HepG2 (cell line): ENCODE measurements at regions not wholly inside any gene's neighbourhood (a gene's known extent, or its start where the extent isn't known, plus 50 kb on each side); places are given as distances from the start of the nearest gene placed in this dataset.

Experiments used
- BRF2 ChIP-seq: sonication (generic); formaldehyde crosslinking; IDR thresholded peaks from 2 replicates; pipeline ENCODE4 v1.8.1; 2022; ENCODE audit warnings: mild to moderate bottlenecking, missing genetic modification reagents
- CHCHD3 ChIP-seq: sonication (generic); formaldehyde crosslinking; IDR thresholded peaks from 2 replicates; pipeline ENCODE4 v1.8.0; 2022; ENCODE audit warnings: mild to moderate bottlenecking, missing genetic modification reagents, moderate library complexity
- CREM ChIP-seq, 2 experiments: sonication (generic) in 1 of 2; formaldehyde crosslinking in 1 of 2; IDR thresholded peaks; 2 replicates each; pipeline versions ENCODE4 v1.4.0 to v1.6.1; 2016 to 2020; ENCODE audit warnings: antibody characterized with exemption in 1 of 2, mild to moderate bottlenecking in 1 of 2, missing genetic modification reagents in 1 of 2
- FOXM1 ChIP-seq: sonication (generic); formaldehyde crosslinking; IDR thresholded peaks from 2 replicates; pipeline ENCODE4 v1.5.0; 2020; ENCODE audit warnings: missing genetic modification reagents
- JARID2 ChIP-seq: sonication (generic); formaldehyde crosslinking; IDR thresholded peaks from 2 replicates; pipeline ENCODE4 v1.8.1; 2023; ENCODE audit warnings: missing genetic modification reagents, inconsistent platforms; ENCODE audit not compliant: insufficient replicate concordance
- KLF13 ChIP-seq: sonication (generic); formaldehyde crosslinking; IDR thresholded peaks from 2 replicates; pipeline ENCODE4 v1.4.0; 2020; ENCODE audit warnings: mild to moderate bottlenecking, missing genetic modification reagents
- NCOA1 ChIP-seq: sonication (generic); formaldehyde crosslinking; IDR thresholded peaks from 2 replicates; pipeline ENCODE4 v1.9.0; 2021; ENCODE audit warnings: missing genetic modification reagents
- PHF8 ChIP-seq: sonication (generic); formaldehyde crosslinking; IDR thresholded peaks from 2 replicates; pipeline ENCODE4 v1.5.0; 2020; ENCODE audit warnings: missing genetic modification reagents
- RBAK ChIP-seq: sonication (generic); formaldehyde crosslinking; IDR thresholded peaks from 2 replicates; pipeline ENCODE4 v1.5.1; 2020; ENCODE audit warnings: mild to moderate bottlenecking, missing genetic modification reagents
- SRSF1 ChIP-seq: fragments of 200-400 bp; formaldehyde crosslinking; optimal IDR thresholded peaks from 2 replicates; pipeline ENCODE3; 2017; ENCODE audit warnings: mild to moderate bottlenecking, low read depth, low read length, moderate library complexity
- TOE1 ChIP-seq: sonication (generic); formaldehyde crosslinking; IDR thresholded peaks from 2 replicates; pipeline ENCODE4 v1.4.0; 2020; ENCODE audit warnings: mild to moderate bottlenecking, missing genetic modification reagents
- ZC3H13 ChIP-seq: sonication (generic); formaldehyde crosslinking; IDR thresholded peaks from 2 replicates; pipeline ENCODE4 v1.8.1; 2023; ENCODE audit warnings: mild to moderate bottlenecking, missing genetic modification reagents, moderate library complexity
- ZFX ChIP-seq: sonication (generic); formaldehyde crosslinking; IDR thresholded peaks from 2 replicates; pipeline ENCODE4 v1.4.0; 2020; ENCODE audit warnings: mild to moderate bottlenecking, low read depth, missing genetic modification reagents, moderate library complexity
- ZNF143 ChIP-seq: sonication (generic); formaldehyde crosslinking; IDR thresholded peaks from 2 replicates; pipeline ENCODE4 v1.4.0; 2020; ENCODE audit warnings: missing genetic modification reagents
- ZNF383 ChIP-seq: sonication (generic); formaldehyde crosslinking; IDR thresholded peaks from 2 replicates; pipeline ENCODE4 v1.4.0; 2020; ENCODE audit warnings: missing genetic modification reagents, mild to moderate bottlenecking, borderline replicate concordance
- ZNF468 ChIP-seq: sonication (generic); formaldehyde crosslinking; IDR thresholded peaks from 2 replicates; pipeline ENCODE4 v1.8.0; 2022; ENCODE audit warnings: mild to moderate bottlenecking, moderate library complexity, missing genetic modification reagents
- ZNF773 ChIP-seq: sonication (generic); formaldehyde crosslinking; IDR thresholded peaks from 2 replicates; pipeline ENCODE4 v1.4.0; 2020; ENCODE audit warnings: missing genetic modification reagents, borderline replicate concordance
- TF ChIP-seq, protein P1 (sequence below): sonication (generic); formaldehyde crosslinking; IDR thresholded peaks from 2 replicates; pipeline ENCODE4 v1.4.0; 2020; ENCODE audit warnings: missing genetic modification reagents
- TF ChIP-seq, protein P2 (sequence below): sonication (generic); formaldehyde crosslinking; conservative IDR thresholded peaks from 2 replicates; pipeline ENCODE4 v1.8.1; 2023; ENCODE audit warnings: missing genetic modification reagents
- TF ChIP-seq, protein P3 (sequence below): sonication (generic); formaldehyde crosslinking; conservative IDR thresholded peaks from 2 replicates; pipeline ENCODE4 v1.8.0; 2022; ENCODE audit warnings: missing genetic modification reagents
- TF ChIP-seq, protein P4 (sequence below): IDR thresholded peaks from 2 replicates; pipeline ENCODE4 v1.4.0; 2020; ENCODE audit warnings: mild to moderate bottlenecking, missing genetic modification reagents

- TF ChIP-seq PHF8 (no peak), CHCHD3 (CRISPR knock-in tag) (no peak), NCOA1 (no peak), ZFX (CRISPR knock-in tag) (0 out of 2 replicates have a peak, but pooled peaks have one; percentile 20), BRF2 (CRISPR knock-in tag) (no peak), ZNF773 (CRISPR knock-in tag) (peak; percentile 77; the same call in 1 of the 2 replicates), KLF13 (CRISPR knock-in tag) (no peak), ZNF383 (CRISPR knock-in tag) (no peak), TOE1 (CRISPR knock-in tag) (no peak), ZC3H13 (no peak), FOXM1 (no peak), ZNF468 (CRISPR knock-in tag) (no peak), ZNF143 (no peak), CREM (IDR thresholded peaks at IDR 0.05) (no peak), CREM (CRISPR knock-in tag; IDR thresholded peaks at IDR 0.05) (no peak), RBAK (CRISPR knock-in tag) (no peak), JARID2 (CRISPR knock-in tag) (no peak), SRSF1 (no peak)
- TF ChIP-seq, protein P1, sequence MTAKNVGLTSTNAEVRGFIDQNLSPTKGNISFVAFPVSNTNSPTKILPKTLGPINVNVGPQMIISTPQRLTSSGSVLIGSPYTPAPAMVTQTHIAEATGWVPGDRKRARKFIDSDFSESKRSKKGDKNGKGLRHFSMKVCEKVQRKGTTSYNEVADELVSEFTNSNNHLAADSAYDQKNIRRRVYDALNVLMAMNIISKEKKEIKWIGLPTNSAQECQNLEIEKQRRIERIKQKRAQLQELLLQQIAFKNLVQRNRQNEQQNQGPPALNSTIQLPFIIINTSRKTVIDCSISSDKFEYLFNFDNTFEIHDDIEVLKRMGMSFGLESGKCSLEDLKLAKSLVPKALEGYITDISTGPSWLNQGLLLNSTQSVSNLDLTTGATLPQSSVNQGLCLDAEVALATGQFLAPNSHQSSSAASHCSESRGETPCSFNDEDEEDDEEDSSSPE: no peak
- TF ChIP-seq, protein P2, sequence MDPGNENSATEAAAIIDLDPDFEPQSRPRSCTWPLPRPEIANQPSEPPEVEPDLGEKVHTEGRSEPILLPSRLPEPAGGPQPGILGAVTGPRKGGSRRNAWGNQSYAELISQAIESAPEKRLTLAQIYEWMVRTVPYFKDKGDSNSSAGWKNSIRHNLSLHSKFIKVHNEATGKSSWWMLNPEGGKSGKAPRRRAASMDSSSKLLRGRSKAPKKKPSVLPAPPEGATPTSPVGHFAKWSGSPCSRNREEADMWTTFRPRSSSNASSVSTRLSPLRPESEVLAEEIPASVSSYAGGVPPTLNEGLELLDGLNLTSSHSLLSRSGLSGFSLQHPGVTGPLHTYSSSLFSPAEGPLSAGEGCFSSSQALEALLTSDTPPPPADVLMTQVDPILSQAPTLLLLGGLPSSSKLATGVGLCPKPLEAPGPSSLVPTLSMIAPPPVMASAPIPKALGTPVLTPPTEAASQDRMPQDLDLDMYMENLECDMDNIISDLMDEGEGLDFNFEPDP: no peak
- TF ChIP-seq, protein P3, sequence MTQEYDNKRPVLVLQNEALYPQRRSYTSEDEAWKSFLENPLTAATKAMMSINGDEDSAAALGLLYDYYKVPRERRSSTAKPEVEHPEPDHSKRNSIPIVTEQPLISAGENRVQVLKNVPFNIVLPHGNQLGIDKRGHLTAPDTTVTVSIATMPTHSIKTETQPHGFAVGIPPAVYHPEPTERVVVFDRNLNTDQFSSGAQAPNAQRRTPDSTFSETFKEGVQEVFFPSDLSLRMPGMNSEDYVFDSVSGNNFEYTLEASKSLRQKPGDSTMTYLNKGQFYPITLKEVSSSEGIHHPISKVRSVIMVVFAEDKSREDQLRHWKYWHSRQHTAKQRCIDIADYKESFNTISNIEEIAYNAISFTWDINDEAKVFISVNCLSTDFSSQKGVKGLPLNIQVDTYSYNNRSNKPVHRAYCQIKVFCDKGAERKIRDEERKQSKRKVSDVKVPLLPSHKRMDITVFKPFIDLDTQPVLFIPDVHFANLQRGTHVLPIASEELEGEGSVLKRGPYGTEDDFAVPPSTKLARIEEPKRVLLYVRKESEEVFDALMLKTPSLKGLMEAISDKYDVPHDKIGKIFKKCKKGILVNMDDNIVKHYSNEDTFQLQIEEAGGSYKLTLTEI (CRISPR knock-in tag): no peak
- TF ChIP-seq, protein P4, sequence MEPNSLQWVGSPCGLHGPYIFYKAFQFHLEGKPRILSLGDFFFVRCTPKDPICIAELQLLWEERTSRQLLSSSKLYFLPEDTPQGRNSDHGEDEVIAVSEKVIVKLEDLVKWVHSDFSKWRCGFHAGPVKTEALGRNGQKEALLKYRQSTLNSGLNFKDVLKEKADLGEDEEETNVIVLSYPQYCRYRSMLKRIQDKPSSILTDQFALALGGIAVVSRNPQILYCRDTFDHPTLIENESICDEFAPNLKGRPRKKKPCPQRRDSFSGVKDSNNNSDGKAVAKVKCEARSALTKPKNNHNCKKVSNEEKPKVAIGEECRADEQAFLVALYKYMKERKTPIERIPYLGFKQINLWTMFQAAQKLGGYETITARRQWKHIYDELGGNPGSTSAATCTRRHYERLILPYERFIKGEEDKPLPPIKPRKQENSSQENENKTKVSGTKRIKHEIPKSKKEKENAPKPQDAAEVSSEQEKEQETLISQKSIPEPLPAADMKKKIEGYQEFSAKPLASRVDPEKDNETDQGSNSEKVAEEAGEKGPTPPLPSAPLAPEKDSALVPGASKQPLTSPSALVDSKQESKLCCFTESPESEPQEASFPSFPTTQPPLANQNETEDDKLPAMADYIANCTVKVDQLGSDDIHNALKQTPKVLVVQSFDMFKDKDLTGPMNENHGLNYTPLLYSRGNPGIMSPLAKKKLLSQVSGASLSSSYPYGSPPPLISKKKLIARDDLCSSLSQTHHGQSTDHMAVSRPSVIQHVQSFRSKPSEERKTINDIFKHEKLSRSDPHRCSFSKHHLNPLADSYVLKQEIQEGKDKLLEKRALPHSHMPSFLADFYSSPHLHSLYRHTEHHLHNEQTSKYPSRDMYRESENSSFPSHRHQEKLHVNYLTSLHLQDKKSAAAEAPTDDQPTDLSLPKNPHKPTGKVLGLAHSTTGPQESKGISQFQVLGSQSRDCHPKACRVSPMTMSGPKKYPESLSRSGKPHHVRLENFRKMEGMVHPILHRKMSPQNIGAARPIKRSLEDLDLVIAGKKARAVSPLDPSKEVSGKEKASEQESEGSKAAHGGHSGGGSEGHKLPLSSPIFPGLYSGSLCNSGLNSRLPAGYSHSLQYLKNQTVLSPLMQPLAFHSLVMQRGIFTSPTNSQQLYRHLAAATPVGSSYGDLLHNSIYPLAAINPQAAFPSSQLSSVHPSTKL: no peak
Measured at GRCh38 chr11:10930972-10931760, 73.3 kb upstream of the ZBED5 start (continued).
